B cell (primary cell): ENCODE measurements at regions not wholly inside any gene's neighbourhood (a gene's known extent, or its start where the extent isn't known, plus 50 kb on each side); places are given as distances from the start of the nearest gene placed in this dataset.

Source experiments
- ATAC-seq: fragments of 200-7000 bp; cut with Tn5 transposase; one replicate; pipeline ENCODE4 v1.10.0; 2021; ENCODE audit warnings: low read depth, mild to moderate bottlenecking, moderate number of reproducible peaks, moderate library complexity
- CTCF ChIA-PET: fragments of 350-600 bp; sonication (Branson Sonifier 250); formaldehyde crosslinking; loops from one replicate; lab custom pipeline; 2021; ENCODE audit warnings: antibody characterized with exemption, inconsistent platforms; lab: Charles Lee
- POLR2A ChIA-PET: fragments of 350-600 bp; sonication (Branson Sonifier 250); formaldehyde crosslinking; loops from one replicate; lab custom pipeline; 2021; ENCODE audit warnings: antibody characterized with exemption; lab: Charles Lee
- DNase-seq: peaks from one replicate; pipeline ENCODE4 v3.0.0; 2013
- H2AFZ ChIP-seq: 2 replicates; pipeline ENCODE4 v1.6.1; 2012; ENCODE audit warnings: mild to moderate bottlenecking, low read depth, low read length; ENCODE audit not compliant: insufficient read depth, poor library complexity, severe bottlenecking
- H3K27ac ChIP-seq, 2 donors: 1 replicate in 1 of 2; 2 replicates in 1 of 2; pipeline ENCODE4 v1.5.1; 2012 to 2013; ENCODE audit warnings: low read length in 2 of 2, mild to moderate bottlenecking in 2 of 2, moderate library complexity in 1 of 2
- H3K27me3 ChIP-seq, 4 experiments: fragments of 200-600 bp in 1 of 4; sonication (generic) in 1 of 4; replicated peaks in 1 of 4; 1 replicate in 2 of 4; 2 replicates in 2 of 4; pipeline versions ENCODE4 v1.6.1 to v1.7.0; 2013 to 2016; ENCODE audit warnings: low read length in 3 of 4, mild to moderate bottlenecking in 2 of 4, mixed read lengths in 1 of 4, moderate library complexity in 1 of 4; ENCODE audit not compliant: insufficient read depth in 4 of 4, control insufficient read depth in 3 of 4; ENCODE audit errors: control extremely low read depth in 1 of 4
- H3K36me3 ChIP-seq, 2 experiments: replicated peaks in 1 of 2; 1 replicate in 1 of 2; 2 replicates in 1 of 2; pipeline versions ENCODE4 v1.6.1 to v1.7.1; 2013; ENCODE audit warnings: low read length in 1 of 2; ENCODE audit not compliant: insufficient read depth in 2 of 2, control insufficient read depth in 1 of 2; ENCODE audit errors: control extremely low read depth in 1 of 2, extremely low read depth in 1 of 2
- H3K4me1 ChIP-seq, 2 donors: fragments of 200-600 bp in 1 of 2; sonication (generic) in 1 of 2; 1 replicate in 1 of 2; 2 replicates in 1 of 2; pipeline versions ENCODE4 v1.5.1 to v1.6.1; 2013 to 2017; ENCODE audit warnings: low read length in 2 of 2; ENCODE audit not compliant: control insufficient read depth in 2 of 2, insufficient read depth in 2 of 2
- H3K4me2 ChIP-seq: replicated peaks from 2 replicates; pipeline ENCODE3; 2012; ENCODE audit warnings: mild to moderate bottlenecking, low read depth, low read length; ENCODE audit not compliant: poor library complexity, severe bottlenecking
- H3K4me3 ChIP-seq, 5 experiments: fragments of 200-600 bp in 1 of 5; sonication (generic) in 1 of 5; 1 replicate in 3 of 5; 2 replicates in 2 of 5; pipeline versions ENCODE4 v1.5.1 to v1.7.0; 2011 to 2016; ENCODE audit warnings: low read length in 4 of 5, mild to moderate bottlenecking in 4 of 5, low read depth in 2 of 5, control low read depth in 1 of 5, moderate library complexity in 1 of 5; ENCODE audit not compliant: insufficient read depth in 1 of 5; ENCODE audit errors: control extremely low read depth in 1 of 5, extremely low read depth in 1 of 5
- H3K79me2 ChIP-seq: fragments of 200-600 bp; sonication (generic); one replicate; pipeline ENCODE4 v1.6.0; 2016; ENCODE audit warnings: low read length; ENCODE audit not compliant: control insufficient read depth, insufficient read depth
- H3K9ac ChIP-seq: fragments of 200-600 bp; sonication (generic); 2 replicates; pipeline ENCODE4 v1.6.1; 2017; ENCODE audit warnings: mild to moderate bottlenecking, low read length, moderate library complexity
- H3K9me3 ChIP-seq, 3 donors: one replicate each; pipeline versions ENCODE4 v1.6.1 to v1.7.1; 2013; ENCODE audit warnings: low read length in 2 of 3; ENCODE audit not compliant: control insufficient read depth in 2 of 3, insufficient read depth in 1 of 3; ENCODE audit errors: control extremely low read depth in 1 of 3
- H4K20me1 ChIP-seq: 2 replicates; pipeline ENCODE4 v1.6.0; 2012; ENCODE audit warnings: mild to moderate bottlenecking, low read length; ENCODE audit not compliant: insufficient read depth, control insufficient read depth, poor library complexity, severe bottlenecking
- H3K27ac Mint-ChIP-seq: one replicate; pipeline ENCODE4 v1.8.0; 2021; ENCODE audit warnings: mixed read lengths
- H3K27me3 Mint-ChIP-seq: one replicate; pipeline ENCODE4 v1.8.0; 2021; ENCODE audit warnings: mixed read lengths
- H3K4me1 Mint-ChIP-seq: one replicate; pipeline ENCODE4 v1.8.0; 2021; ENCODE audit warnings: mixed read lengths
- H3K4me3 Mint-ChIP-seq: one replicate; pipeline ENCODE4 v1.8.0; 2021; ENCODE audit warnings: mixed read lengths
- H3K9me3 Mint-ChIP-seq: one replicate; pipeline ENCODE4 v1.8.0; 2022; ENCODE audit warnings: mixed read lengths; ENCODE audit not compliant: insufficient read depth
- EZH2 ChIP-seq: IDR thresholded peaks from 2 replicates; pipeline ENCODE4 v1.6.1; 2012; ENCODE audit warnings: borderline replicate concordance, low read depth, mild to moderate bottlenecking, moderate library complexity, low read length; ENCODE audit not compliant: insufficient read depth, poor library complexity, severe bottlenecking
- WGBS: methylation state at CpG from one replicate; pipeline ENCODE4 v1.1.5; 2013; ENCODE audit warnings: missing lambda C conversion rate; ENCODE audit not compliant: insufficient coverage; 5-methylcytosine and 5-hydroxymethylcytosine counted together
- intact Hi-C: fragments of 100-400 bp; cut with micrococcal nuclease; formaldehyde crosslinking; loops from one replicate; pipeline ENCODE4 v1.10.0; 2022
- TF ChIP-seq, protein P1 (sequence below): fragments of 200-600 bp; IDR thresholded peaks from one replicate; pipeline ENCODE4 v1.8.0; 2022; ENCODE audit warnings: antibody characterized with exemption, mild to moderate bottlenecking

DNA sequence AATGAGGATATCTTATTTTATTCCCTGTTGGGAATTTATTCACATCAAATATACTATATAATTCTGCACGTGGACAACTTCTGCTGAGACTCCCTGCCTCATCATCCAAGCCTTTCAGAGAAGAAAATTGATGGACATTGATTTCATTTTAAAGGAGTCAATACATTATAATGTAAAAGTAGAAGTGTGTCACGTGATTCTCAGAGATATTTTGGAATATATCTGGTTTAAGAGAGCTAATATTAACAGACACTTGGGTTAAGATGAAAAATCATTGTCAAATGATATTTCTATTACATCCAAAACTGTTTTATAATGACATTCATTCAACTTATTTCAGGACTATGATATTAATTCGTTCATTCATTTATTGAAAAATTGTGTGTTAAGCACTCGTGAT lies 314.2 kb downstream of the ADGRL2 start:
- H3K9me3 ChIP-seq = no peaks in the 10 kb centered on the region

DNA sequence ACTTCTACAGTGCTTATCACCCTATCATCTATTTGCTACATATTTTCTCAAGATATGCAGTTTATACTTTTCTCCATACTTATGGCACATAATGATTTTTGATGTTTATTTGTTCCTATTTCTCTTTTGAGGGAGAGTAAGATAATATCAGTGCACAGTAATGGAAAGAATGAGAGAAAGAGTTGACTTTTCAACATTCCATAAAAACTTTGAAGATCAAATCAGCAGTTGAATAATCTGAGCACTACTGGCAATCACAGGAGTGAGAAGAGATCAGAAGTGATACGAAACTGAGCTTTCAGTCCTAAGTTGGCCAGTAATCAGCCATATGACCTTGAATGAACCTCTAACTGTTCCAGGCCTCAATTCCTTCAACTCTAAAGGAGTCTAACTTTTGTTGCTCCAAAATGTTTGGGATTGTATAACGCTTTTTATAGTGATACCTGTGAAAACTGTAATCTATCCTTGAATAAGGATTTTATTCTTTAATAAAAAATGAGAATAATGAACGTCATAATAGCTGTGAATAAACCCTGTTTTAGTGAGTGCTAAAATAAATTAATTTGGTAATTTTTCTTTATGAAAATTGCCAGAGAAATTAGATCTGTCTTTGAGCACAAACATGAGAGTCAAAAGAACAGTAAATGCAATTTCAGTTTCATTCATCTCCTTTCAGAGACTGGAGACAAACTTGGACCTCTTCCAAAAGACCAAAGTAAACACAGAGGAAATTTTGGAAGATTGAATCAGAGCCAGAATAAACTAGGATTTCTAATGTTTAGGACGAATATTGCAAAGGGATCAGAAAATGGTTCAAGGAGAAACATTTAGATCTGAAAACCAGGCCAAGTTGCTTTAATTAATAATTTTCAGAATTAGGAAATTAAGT lies 309.9 kb downstream of the ADGRL2 start:
- DNase-seq (no peak), ATAC-seq (no peak)
- Histone ChIP-seq H3K79me2 (no peaks in the 10 kb centered on the region), H2AFZ (no peak overlapping the region), H3K4me1 (no peaks in the 10 kb centered on the region), H3K27ac (no peak overlapping the region), H3K27me3 (no peaks in the 10 kb centered on the region), H3K36me3 (no peaks in the 10 kb centered on the region), H4K20me1 (no peaks in the 10 kb centered on the region), H3K4me3 (no peak overlapping the region), H3K9ac (no peak overlapping the region), H3K4me2 (no peak overlapping the region), H3K9me3 (no peaks in the 10 kb centered on the region)
- POLR2A ChIA-PET = no interaction called here
- no peaks in the 10 kb centered on the region for H3K4me1 Mint-ChIP-seq
- no peaks in the 10 kb centered on the region for H3K9me3 Mint-ChIP-seq
- TF ChIP-seq EZH2 = no peak
- TF ChIP-seq, protein P1, sequence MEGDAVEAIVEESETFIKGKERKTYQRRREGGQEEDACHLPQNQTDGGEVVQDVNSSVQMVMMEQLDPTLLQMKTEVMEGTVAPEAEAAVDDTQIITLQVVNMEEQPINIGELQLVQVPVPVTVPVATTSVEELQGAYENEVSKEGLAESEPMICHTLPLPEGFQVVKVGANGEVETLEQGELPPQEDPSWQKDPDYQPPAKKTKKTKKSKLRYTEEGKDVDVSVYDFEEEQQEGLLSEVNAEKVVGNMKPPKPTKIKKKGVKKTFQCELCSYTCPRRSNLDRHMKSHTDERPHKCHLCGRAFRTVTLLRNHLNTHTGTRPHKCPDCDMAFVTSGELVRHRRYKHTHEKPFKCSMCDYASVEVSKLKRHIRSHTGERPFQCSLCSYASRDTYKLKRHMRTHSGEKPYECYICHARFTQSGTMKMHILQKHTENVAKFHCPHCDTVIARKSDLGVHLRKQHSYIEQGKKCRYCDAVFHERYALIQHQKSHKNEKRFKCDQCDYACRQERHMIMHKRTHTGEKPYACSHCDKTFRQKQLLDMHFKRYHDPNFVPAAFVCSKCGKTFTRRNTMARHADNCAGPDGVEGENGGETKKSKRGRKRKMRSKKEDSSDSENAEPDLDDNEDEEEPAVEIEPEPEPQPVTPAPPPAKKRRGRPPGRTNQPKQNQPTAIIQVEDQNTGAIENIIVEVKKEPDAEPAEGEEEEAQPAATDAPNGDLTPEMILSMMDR = no peak
- intact Hi-C loops = no loop called here
- CTCF ChIA-PET = no interaction called here
- WGBS = 83% methylated on average over 1 of the region's 4 CpGs
- H3K27ac Mint-ChIP-seq = no peak overlapping the region
- no peaks in the 10 kb centered on the region for H3K27me3 Mint-ChIP-seq
- H3K4me3 Mint-ChIP-seq = no peak overlapping the region

More for the DNA sequence above, 314.2 kb downstream of the ADGRL2 start:
- no peak overlapping the region for H3K27ac ChIP-seq
- H2AFZ ChIP-seq = no peak overlapping the region
- Mint-ChIP-seq H3K27me3 (no peaks in the 10 kb centered on the region), H3K4me1 (no peaks in the 10 kb centered on the region), H3K9me3 (no peaks in the 10 kb centered on the region), H3K27ac (no peak overlapping the region), H3K4me3 (no peak overlapping the region)
- no peak overlapping the region for H3K4me3 ChIP-seq
- H3K79me2 ChIP-seq = no peaks in the 10 kb centered on the region
- no peaks in the 10 kb centered on the region for H3K36me3 ChIP-seq
- H4K20me1 ChIP-seq = no peaks in the 10 kb centered on the region
- DNase-seq = no peak
- H3K9ac ChIP-seq = no peak overlapping the region
- no peak overlapping the region for H3K4me2 ChIP-seq
- ChIA-PET POLR2A (no interaction called here), CTCF (no interaction called here)
- intact Hi-C loops = no loop called here
- no peaks in the 10 kb centered on the region for H3K27me3 ChIP-seq
- H3K4me1 ChIP-seq = no peaks in the 10 kb centered on the region
- no peak for ATAC-seq
- WGBS = no CpG with 5 or more reads among the region's 4 CpGs
- TF ChIP-seq, protein P1 = no peak
- no peak for TF ChIP-seq EZH2
